Neural cell (in vitro differentiated cells): ENCODE measurements at regions not wholly inside any gene's neighbourhood (a gene's known extent, or its start where the extent isn't known, plus 50 kb on each side); places are given as distances from the start of the nearest gene placed in this dataset.

Experiments used
- H2AFZ ChIP-seq: fragments of 200-600, 300-800 bp; sonication (generic), shearing (Covaris generic); 2 replicates; pipeline ENCODE4 v1.6.0; 2014; ENCODE audit warnings: low read depth, mild to moderate bottlenecking, antibody characterized with exemption, low read length, moderate library complexity
- H3F3A ChIP-seq: fragments of 200-600 bp; shearing (Covaris generic); 2 replicates; pipeline ENCODE4 v1.6.1; 2016; ENCODE audit warnings: mild to moderate bottlenecking, moderate library complexity, mixed read lengths, antibody characterized with exemption, low read length; ENCODE audit not compliant: insufficient read depth, poor library complexity, severe bottlenecking
- H3K27ac ChIP-seq: fragments of 200-600, 300-800 bp; sonication (generic), shearing (Covaris generic); 2 replicates; pipeline ENCODE4 v1.5.1; 2014; ENCODE audit warnings: mild to moderate bottlenecking, low read length, moderate library complexity
- H3K27me3 ChIP-seq: fragments of 300-800, 200-600 bp; sonication (generic), shearing (Covaris generic); 2 replicates; pipeline ENCODE4 v1.6.0; 2014; ENCODE audit warnings: mild to moderate bottlenecking, low read depth, low read length, moderate library complexity; ENCODE audit not compliant: insufficient read depth
- H3K36me3 ChIP-seq: fragments of 300-800, 200-600 bp; sonication (generic), shearing (Covaris generic); 2 replicates; pipeline ENCODE4 v1.5.1; 2014; ENCODE audit warnings: mild to moderate bottlenecking, antibody characterized with exemption, low read length, moderate library complexity; ENCODE audit not compliant: insufficient read depth
- H3K4me2 ChIP-seq: fragments of 300-800, 200-600 bp; sonication (generic), shearing (Covaris generic); 2 replicates; pipeline ENCODE4 v1.6.0; 2014; ENCODE audit warnings: mild to moderate bottlenecking, low read length
- H3K4me3 ChIP-seq: fragments of 300-800, 200-600 bp; sonication (generic), shearing (Covaris generic); 2 replicates; pipeline ENCODE4 v1.5.1; 2014; ENCODE audit warnings: mild to moderate bottlenecking, low read length, moderate library complexity
- H3K79me2 ChIP-seq: fragments of 200-600 bp; shearing (Covaris generic); replicated peaks from 2 replicates; pipeline ENCODE4 v1.6.0; 2014; ENCODE audit warnings: mild to moderate bottlenecking, low read length, moderate library complexity; ENCODE audit not compliant: insufficient read depth
- H3K9ac ChIP-seq: fragments of 300-800, 200-600 bp; sonication (generic), shearing (Covaris generic); 2 replicates; pipeline ENCODE4 v1.6.1; 2016; ENCODE audit warnings: mild to moderate bottlenecking, low read length, mixed read lengths
- H3K9me2 ChIP-seq: fragments of 200-600 bp; shearing (Covaris generic); 2 replicates; pipeline ENCODE4 v1.6.1; 2016; ENCODE audit warnings: mild to moderate bottlenecking, low read length, mixed read lengths; ENCODE audit not compliant: insufficient read depth
- H3K9me3 ChIP-seq: fragments of 200-600, 300-800 bp; sonication (generic), shearing (Covaris generic); 2 replicates; pipeline ENCODE4 v1.6.1; 2016; ENCODE audit warnings: mild to moderate bottlenecking, mixed run types, low read length, moderate library complexity, mixed read lengths
- H4K20me1 ChIP-seq: fragments of 200-600 bp; shearing (Covaris generic); 2 replicates; pipeline ENCODE4 v1.6.1; 2016; ENCODE audit warnings: mild to moderate bottlenecking, mixed run types; ENCODE audit not compliant: insufficient read depth
- EP300 ChIP-seq: fragments of 450-650 bp; conservative IDR thresholded peaks from 2 replicates; pipeline ENCODE4 v1.6.1; 2014; ENCODE audit warnings: antibody characterized with exemption, mild to moderate bottlenecking, moderate library complexity; ENCODE audit not compliant: poor library complexity, severe bottlenecking
- RAD21 ChIP-seq: fragments of 450-650 bp; conservative IDR thresholded peaks from 2 replicates; pipeline ENCODE4 v1.6.1; 2014; ENCODE audit warnings: antibody characterized with exemption, mild to moderate bottlenecking, moderate library complexity
- SMC3 ChIP-seq: fragments of 450-650 bp; conservative IDR thresholded peaks from 2 replicates; pipeline ENCODE4 v1.6.1; 2014; ENCODE audit warnings: antibody characterized with exemption, mild to moderate bottlenecking, moderate library complexity; ENCODE audit not compliant: poor library complexity
- TAF1 ChIP-seq: IDR thresholded peaks from 2 replicates; pipeline ENCODE4 v1.6.1; 2012; ENCODE audit warnings: low read depth
- TF ChIP-seq, protein P1 (sequence below): fragments of 450-650 bp; IDR thresholded peaks from 2 replicates; pipeline ENCODE4 v1.5.1; 2014; ENCODE audit warnings: antibody characterized with exemption, mild to moderate bottlenecking, moderate library complexity; ENCODE audit not compliant: poor library complexity, severe bottlenecking
- TF ChIP-seq, protein P2 (sequence below): IDR thresholded peaks from 2 replicates; pipeline ENCODE4 v1.6.1; 2012; ENCODE audit warnings: borderline replicate concordance

DNA sequence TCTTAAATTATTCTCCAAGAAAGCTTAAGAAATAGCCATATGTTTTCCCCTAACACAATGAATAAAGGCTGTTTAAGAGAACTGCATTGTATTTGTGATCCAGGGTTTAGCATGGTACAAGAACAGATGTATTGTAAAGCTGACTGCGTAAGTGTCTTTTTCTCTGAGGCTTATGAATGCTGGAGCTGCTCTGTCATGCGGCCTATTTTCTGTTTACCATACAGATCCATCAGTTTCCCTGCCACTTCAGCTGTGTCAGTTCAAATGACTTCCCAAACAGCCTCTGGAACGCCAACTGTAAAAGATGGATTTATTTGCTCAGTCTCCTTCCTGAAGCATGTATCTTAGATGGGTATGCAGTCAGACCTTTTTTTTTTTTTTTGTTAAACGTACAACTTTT lies 419.3 kb upstream of the HS3ST5 start (continued):
- TF ChIP-seq EP300 = peak; percentile 88

DNA sequence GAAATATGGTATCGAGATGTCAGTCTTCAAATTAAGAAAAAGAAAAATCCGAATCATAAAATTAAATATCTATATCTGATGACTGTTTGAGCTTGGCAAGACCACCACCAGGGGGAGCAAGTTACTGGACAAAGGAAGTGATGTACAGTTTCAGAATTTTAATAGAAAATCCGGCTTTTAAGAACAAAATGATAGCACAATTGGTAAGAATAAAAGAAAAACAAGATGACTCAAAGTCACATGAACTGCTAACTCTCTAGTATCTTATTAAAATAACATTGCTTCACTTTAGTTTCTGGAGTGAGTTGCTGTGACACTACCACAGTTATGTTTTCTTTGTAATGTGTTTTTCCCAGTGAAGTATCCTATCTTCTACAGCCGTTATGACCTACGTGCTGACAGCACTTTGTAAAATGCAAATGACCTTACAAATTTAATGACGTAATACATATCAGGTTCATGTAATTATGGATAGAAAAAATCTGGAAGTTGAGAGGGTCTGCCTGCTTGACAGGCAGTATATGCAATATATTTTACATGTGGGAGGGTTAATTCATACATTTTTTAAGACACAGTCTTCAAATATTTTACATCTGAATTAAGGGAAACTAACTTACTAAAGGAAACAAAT lies 405.3 kb upstream of the HS3ST5 start:
- Histone ChIP-seq H3K4me3 (no peak overlapping the region), H3F3A (no peaks in the 10 kb centered on the region), H3K36me3 (no peaks in the 10 kb centered on the region), H3K9me2 (no peaks in the 10 kb centered on the region), H3K27ac (no peak overlapping the region), H4K20me1 (no peaks in the 10 kb centered on the region), H3K27me3 (no peaks in the 10 kb centered on the region), H3K9me3 (peaks cover 5% of the 10 kb centered on the region), H3K9ac (no peak overlapping the region), H2AFZ (no peak overlapping the region), H3K79me2 (no peaks in the 10 kb centered on the region), H3K4me2 (no peak overlapping the region)
- TF ChIP-seq TAF1 (no peak), RAD21 (peak; percentile 81), SMC3 (peak; percentile 85)
- TF ChIP-seq, protein P1, sequence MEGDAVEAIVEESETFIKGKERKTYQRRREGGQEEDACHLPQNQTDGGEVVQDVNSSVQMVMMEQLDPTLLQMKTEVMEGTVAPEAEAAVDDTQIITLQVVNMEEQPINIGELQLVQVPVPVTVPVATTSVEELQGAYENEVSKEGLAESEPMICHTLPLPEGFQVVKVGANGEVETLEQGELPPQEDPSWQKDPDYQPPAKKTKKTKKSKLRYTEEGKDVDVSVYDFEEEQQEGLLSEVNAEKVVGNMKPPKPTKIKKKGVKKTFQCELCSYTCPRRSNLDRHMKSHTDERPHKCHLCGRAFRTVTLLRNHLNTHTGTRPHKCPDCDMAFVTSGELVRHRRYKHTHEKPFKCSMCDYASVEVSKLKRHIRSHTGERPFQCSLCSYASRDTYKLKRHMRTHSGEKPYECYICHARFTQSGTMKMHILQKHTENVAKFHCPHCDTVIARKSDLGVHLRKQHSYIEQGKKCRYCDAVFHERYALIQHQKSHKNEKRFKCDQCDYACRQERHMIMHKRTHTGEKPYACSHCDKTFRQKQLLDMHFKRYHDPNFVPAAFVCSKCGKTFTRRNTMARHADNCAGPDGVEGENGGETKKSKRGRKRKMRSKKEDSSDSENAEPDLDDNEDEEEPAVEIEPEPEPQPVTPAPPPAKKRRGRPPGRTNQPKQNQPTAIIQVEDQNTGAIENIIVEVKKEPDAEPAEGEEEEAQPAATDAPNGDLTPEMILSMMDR = peak; percentile 78

DNA sequence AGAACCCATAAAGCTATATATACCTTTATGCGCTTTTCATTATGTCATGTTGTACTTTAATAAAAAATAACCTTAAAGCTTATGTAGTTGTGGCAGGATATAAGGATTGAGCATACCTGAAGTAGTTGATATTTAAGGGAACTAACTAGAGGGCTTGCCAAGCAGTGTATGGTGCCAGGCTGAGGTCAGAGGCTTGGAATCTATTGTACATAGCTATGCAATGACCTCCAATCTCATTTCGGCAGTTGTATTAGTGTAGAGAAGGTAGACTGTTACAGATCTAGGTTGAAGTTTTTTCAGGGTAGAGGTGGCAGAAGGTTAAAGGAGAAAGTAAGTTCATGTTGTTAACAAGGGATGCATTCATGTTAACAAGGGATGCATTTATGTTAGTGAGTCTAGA lies 397.7 kb upstream of the HS3ST5 start:
- no peak overlapping the region for H2AFZ ChIP-seq

More for the DNA sequence above, 397.7 kb upstream of the HS3ST5 start:
- H4K20me1 ChIP-seq = no peaks in the 10 kb centered on the region
- H3K9me3 ChIP-seq = peaks cover 5% of the 10 kb centered on the region
- no peaks in the 10 kb centered on the region for H3K79me2 ChIP-seq
- H3K36me3 ChIP-seq = no peaks in the 10 kb centered on the region
- H3K27me3 ChIP-seq = no peaks in the 10 kb centered on the region
- H3F3A ChIP-seq = no peaks in the 10 kb centered on the region
- TF ChIP-seq, protein P2, sequence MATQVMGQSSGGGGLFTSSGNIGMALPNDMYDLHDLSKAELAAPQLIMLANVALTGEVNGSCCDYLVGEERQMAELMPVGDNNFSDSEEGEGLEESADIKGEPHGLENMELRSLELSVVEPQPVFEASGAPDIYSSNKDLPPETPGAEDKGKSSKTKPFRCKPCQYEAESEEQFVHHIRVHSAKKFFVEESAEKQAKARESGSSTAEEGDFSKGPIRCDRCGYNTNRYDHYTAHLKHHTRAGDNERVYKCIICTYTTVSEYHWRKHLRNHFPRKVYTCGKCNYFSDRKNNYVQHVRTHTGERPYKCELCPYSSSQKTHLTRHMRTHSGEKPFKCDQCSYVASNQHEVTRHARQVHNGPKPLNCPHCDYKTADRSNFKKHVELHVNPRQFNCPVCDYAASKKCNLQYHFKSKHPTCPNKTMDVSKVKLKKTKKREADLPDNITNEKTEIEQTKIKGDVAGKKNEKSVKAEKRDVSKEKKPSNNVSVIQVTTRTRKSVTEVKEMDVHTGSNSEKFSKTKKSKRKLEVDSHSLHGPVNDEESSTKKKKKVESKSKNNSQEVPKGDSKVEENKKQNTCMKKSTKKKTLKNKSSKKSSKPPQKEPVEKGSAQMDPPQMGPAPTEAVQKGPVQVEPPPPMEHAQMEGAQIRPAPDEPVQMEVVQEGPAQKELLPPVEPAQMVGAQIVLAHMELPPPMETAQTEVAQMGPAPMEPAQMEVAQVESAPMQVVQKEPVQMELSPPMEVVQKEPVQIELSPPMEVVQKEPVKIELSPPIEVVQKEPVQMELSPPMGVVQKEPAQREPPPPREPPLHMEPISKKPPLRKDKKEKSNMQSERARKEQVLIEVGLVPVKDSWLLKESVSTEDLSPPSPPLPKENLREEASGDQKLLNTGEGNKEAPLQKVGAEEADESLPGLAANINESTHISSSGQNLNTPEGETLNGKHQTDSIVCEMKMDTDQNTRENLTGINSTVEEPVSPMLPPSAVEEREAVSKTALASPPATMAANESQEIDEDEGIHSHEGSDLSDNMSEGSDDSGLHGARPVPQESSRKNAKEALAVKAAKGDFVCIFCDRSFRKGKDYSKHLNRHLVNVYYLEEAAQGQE = no peak
- no peak overlapping the region for H3K9ac ChIP-seq
- H3K4me2 ChIP-seq = no peak overlapping the region
- no peak overlapping the region for H3K4me3 ChIP-seq
- H3K27ac ChIP-seq = no peak overlapping the region
- no peaks in the 10 kb centered on the region for H3K9me2 ChIP-seq
